ENCODE measurements at regions not wholly inside any gene's neighbourhood (a gene's known extent, or its start where the extent isn't known, plus 50 kb on each side); places are given as distances from the start of the nearest gene placed in this dataset.

DNA sequence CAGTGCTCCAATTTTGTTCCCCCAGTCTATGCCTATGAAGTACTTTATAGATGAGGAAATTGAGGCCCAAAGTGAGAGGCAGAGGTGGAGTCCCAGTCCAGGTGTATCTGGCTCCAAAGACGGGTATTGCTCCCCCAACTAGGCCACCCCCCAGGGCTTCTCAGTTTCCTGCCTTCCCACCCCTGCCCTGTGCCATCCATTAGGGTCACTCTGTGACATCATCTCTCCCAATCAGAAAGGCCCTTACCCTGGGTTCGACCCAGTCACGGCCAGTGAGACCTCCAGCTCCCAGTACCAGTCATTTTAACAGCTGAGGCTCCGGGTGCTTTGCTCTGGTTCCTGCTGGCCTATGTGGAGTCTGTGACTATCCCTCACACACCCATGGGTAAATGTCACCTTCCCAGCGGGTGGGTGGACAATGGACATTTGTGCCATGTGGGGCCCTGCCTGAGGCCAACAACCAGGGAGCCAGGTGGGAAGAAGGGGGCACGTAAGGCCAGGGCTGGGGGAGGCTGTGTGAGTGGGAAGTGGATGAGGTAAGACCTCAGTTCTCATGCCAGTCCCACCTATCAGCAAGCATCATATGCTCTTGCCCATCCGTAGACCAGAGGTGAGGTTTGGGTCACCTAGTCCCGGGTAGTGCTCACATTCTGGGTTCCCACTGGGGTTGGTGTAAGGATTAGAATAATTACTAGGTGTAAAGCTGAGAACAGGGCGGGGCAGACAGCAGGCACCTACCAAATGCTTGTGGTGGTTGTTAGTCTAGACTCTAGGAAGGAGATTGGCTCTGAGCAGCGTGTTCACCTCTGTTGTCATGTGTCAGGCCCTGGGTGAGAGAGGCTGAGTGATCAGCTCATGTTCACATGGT lies 685.9 kb downstream of the MATN1 start:
- no peak for FAIRE-seq

- no peak for FAIRE-seq
These were observed 686.7 kb downstream of the MATN1 start for GRCh38 chr1:30036666-30037065.

- FAIRE-seq: no peak
These were observed 687.2 kb downstream of the MATN1 start for GRCh38 chr1:30036229-30036547.

GRCh38 chr1:30035522-30036228 lies 687.7 kb downstream of the MATN1 start:
- FAIRE-seq: no peak

DNA sequence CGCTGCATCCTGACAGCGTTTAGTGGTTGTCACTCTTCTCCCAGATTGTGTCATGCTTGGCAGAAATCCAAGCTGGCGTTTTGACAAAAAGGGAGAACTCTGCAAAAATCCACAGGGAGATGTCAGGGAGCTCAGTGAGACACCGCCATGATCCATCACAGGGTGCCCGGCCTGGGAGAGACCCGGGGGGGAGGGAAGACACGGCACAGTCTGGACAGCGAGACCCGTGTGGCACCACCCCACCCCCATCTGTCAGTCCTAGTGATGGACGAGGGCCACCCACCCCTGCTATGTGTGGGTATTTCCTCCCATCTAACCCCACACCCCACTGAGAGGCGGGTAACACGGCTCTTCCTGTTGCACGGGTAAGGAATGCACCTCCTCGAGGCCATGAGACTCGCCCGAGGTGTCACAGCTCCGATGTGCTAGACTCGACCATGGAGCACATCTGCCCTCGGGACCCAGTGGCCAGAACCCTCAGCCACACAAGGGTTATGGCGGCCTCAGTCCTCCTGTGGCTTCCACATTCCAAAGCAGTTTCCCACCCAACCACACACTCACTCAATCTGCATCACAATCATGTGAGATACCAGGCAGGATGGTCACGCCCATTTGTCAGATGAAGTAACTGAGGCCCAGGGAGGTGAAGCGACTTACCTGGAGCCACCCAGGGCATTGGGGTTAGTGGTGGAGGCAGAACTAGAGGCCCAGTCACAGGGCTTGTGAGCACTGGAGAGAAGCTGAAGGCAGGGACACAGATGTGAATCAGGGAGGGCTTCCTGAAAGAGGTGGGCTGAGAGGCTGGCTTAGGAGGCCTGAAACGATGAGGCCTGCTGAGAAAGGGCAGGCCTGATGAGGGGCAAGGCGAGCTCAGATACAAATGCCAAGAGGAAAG lies 688.5 kb downstream of the MATN1 start:
- FAIRE-seq: no peak

DNA sequence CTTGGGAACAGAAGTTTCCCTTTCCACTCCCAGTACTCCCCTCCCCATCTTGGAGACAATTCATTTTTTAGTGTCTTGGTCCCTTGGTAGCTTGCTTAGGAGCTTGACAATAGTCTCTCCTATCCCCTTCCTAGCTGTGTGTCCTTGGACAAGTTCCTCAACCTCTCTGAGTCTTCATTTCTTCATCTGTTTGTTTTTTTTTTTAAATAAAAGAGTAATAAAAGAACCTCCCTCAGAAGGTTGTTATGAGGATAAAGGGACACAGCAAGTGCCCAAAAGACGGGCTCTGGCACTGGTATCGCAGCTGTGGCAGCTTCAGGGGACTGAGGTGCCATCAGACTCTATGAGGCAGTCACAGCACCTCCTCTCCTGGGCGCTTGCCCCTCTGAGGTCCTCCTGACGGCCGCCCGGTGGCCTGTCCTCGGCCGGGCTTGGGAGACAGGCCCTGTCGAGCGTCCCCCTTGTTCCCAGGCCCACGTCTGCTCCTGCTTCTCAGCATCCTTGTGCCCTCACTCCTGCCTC lies 689.2 kb downstream of the MATN1 start:
- no peak for FAIRE-seq

- no peak for FAIRE-seq
These were observed 689.9 kb downstream of the MATN1 start for GRCh38 chr1:30033256-30034104.

- no peak for FAIRE-seq
These were observed 691.1 kb downstream of the MATN1 start for GRCh38 chr1:30032302-30032701.

GRCh38 chr1:30029677-30030076 lies 693.7 kb downstream of the MATN1 start:
- FAIRE-seq: no peak

GRCh38 chr1:30028939-30029338 lies 694.4 kb downstream of the MATN1 start:
- no peak for FAIRE-seq

DNA sequence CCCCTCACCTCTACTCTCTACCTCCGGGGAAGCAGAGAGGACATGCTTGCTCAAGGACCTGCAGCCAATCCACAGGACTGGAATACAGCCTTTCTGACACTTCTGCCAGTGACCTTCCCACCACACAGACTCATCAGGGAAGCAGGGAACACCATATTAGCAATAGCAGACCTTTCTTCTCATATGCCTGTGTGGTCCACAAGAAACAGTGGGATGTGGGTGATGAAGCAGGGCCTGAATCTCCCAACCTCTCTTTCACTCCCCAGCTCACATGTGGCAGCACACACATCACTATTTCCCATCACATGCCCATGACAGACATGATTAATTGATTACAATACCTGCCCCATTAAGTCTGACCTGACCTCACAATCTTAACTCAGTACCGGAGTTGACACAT lies 695.1 kb downstream of the MATN1 start:
- no peak for FAIRE-seq

GRCh38 chr1:30027247-30027646 lies 696.1 kb downstream of the MATN1 start:
- FAIRE-seq: no peak

- no peak for FAIRE-seq
These were observed 698.8 kb downstream of the MATN1 start for GRCh38 chr1:30024411-30025195.

DNA sequence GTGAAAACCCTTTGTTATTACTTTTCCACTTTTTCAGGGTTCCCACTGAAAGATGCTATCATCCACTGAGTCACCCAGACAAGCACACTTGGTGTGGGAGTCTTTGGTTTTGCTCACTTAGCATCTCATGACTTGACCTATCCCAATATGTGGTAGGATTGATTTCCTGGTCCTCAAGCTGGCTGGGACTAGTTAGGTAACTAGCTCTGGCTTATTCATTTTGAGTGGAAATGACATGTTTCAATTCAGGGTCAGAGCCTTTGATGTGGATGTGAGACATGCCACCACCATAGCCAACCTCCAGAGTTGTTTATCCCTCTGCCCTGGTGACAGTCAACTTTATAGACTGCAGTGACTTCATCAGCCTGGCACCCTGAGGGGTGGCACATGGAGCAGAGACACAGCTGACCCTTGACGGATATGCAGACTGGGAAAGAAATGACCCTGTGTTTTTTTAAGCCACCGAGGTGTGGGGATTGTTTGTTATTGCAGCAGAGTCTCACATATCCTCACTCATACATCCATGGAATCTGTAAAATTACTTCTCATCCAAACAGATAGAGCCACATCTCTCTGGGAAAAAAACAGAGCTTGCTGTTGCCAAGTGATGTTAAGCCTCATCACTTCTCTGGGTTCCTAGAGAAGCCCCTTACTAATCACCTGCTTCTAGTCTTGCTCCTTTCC lies 699.9 kb downstream of the MATN1 start:
- no peak for FAIRE-seq

- no peak for FAIRE-seq
These were observed 709.4 kb downstream of the MATN1 start for GRCh38 chr1:30014031-30014430.

- no peak for FAIRE-seq
These were observed 710.6 kb downstream of the MATN1 start for GRCh38 chr1:30012455-30013440.

DNA sequence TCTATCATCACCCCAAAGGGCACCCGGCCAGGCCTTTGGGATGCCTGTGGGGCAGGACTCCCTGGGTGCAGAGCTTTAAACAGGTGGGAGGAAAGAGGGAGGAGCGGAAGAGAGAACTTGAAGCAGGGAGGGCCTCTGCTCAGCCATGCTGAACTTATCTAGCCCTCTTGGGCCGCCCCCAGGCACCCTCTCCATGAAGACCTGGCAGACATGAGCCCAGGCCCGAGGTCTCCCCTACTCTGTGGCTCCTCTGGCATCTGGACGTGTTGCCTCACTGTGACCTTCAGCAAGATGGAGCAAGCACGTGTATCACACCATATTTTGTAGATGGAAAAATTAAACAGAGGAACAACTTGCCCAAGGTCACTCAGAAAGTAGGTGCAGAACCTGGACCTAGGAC lies 711.4 kb downstream of the MATN1 start:
- no peak for FAIRE-seq

GRCh38 chr1:30010506-30011106 lies 712.8 kb downstream of the MATN1 start:
- FAIRE-seq: no peak

GRCh38 chr1:30009720-30010119 lies 713.7 kb downstream of the MATN1 start:
- no peak for FAIRE-seq

Measured in TTC549 (cell line).